Kidney tubule cell (primary cell): ENCODE measurements at regions not wholly inside any gene's neighbourhood (a gene's known extent, or its start where the extent isn't known, plus 50 kb on each side); places are given as distances from the start of the nearest gene placed in this dataset.
A peak's percentile ranks its signal among the peaks of the same experiment; 100 is the strongest.

Experiments
- DNase-seq: peaks from one replicate; pipeline ENCODE4 v3.0.0-alpha.2; 2018; ENCODE audit warnings: low spot score

DNA sequence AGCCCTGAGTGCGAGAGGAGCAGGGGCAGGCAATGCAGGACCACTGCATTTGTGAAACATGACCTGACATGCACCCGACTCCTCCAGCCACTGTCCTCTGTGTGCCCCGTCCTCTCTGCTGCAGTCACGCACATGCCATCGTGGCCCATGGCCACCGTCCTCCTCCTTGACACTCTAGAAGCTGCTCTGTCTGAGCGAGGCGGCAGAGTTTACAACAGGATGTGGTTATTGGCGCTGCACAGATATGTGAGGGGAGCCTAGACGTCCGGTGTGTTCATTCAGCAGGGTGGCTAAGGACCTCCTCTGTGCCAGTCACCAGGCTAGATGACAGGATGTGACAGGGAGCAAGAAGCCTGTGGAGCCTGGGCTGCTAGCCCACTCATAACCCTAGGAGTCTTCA lies 277.8 kb downstream of the FOXO1 start:
- DNase-seq = peak; percentile 26

DNA sequence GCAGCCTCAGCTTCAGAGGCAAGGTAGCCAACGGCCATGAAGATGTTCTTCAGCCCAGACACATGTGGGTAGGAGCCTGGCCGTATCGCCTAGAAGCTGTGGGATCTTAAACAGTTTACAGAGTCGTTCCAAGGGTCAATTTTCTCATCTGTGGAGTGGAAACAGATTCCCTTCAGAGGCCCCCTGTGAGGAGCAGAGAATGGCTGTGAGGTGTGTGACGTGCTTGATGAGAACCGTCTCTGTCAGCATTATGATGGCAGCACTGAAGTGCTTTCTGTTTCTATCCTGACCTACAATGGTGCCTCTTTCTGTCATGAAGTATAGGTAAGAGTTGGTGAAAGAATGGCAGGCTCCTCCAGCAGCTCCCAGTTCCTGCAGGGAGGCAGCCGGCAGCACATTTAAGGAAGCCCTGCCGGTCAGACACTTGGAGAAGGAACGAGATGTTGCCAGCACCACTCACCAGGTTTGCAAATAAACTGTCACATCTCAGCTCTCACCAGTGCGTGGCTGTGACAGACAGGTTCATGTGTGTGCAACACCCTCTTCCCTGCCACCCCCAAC lies 277.3 kb downstream of the FOXO1 start:
- DNase-seq = no peak

DNA sequence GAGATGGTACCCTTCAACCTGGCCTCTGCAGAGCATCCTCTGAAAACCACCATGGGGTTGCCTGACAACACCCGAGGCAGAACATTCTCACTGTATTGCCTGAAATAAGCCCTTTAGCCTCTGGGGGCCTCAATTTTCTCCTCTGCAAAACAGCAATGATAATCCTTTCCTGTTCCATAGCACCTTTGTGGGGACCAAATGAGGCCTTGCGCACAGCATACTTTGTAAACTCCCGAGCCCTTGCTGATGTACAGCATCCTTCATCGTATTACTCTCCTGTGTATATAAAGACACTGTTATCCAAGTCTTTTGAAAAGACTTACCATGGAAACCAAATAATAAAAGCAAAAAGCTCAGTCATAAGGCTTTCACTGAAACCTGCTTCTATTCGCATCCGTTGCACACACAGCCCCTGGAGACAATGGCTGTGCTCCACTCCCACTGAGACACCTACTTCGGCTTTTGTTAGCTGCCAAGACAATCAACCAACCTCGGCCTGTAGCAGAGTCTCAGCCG lies 276.0 kb downstream of the FOXO1 start:
- DNase-seq = no peak

DNA sequence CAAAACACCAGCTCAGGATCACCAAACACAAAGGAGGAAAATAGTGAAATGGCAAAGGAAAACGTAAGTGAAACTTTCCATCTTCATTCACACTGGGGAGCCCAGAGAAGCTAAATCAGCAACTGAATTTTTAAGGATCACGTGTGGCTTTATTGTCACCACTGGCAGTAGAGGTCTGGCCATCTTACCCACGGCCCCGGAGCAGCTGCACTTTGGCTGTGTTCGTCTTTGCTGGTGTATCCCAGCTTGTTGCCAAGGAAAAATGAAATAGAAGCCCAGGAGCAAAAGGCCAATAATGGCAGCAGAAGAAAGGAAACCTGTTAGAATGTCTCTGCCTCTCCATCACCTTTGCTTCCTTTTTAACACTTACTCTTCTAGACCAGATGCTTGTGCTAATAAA lies 274.7 kb downstream of the FOXO1 start:
- no peak for DNase-seq

DNA sequence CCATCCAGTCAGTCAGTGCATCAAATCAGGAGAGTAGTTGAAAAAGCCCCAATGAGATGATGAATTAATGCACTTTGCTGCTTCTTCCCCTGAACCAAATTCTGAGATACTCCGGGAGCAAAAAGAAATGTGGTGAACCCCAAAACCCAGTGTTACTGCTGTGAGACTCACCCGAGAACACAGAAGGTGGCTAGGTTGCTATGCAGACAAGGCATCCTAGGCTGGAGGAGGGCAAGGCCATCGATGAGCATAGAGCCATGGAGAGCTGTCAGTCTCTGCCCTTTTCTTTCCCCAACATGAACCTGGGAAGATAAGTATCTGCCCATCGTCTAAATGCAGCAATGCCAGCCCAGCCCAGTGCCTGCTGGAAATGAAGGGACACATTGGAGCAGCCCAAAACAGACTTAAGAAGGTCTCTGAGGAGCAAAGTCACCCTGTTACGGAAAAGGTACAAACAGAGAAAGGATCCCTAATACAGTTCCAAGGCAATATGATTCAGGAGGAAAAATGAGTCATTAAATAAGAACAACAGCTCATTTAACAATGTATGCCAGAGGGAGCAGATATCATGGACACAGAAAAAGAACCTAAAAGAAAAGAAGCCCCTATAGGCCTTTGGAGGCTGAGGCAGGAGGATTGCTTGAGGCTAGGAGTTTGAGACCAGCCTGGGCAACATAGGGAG lies 272.0 kb downstream of the FOXO1 start:
- DNase-seq = peak; percentile 11

DNA sequence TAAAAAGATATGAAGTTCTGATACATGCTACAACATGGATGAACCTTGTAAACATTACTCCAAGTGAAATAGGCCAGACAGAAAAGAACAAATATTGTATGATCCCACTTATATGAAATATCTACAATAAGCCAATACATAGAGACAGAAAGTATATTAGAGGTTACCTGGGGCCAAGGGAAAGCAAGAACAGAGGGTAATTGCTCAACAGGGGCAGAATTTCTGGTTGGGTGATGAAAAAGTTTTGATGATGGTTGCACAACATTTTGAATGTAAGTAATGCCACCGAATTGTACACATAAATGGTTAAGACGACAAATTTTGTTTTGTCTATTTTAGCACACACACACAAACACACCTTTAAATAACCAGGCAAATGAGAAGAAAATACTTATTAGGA lies 268.4 kb downstream of the FOXO1 start:
- DNase-seq = no peak

DNA sequence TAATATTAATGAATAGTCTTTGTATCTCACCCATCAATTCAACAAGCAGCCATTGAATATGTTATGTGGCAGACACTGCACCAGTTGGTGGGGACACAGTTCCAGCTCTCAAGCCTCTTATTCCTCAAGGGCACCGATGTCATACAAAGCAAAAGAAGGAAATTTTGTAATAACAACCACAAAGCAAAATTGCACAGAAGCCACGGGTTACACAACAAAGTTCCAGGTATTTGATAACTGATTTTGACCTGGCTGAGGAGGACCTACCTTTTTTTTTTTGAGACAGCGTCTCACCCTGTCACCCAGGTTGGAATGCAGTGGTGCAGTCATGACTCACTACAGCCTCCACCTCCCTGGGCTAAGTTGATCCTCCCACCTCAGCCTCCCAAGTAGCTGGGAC lies 266.7 kb downstream of the FOXO1 start:
- DNase-seq = peak; percentile 27

DNA sequence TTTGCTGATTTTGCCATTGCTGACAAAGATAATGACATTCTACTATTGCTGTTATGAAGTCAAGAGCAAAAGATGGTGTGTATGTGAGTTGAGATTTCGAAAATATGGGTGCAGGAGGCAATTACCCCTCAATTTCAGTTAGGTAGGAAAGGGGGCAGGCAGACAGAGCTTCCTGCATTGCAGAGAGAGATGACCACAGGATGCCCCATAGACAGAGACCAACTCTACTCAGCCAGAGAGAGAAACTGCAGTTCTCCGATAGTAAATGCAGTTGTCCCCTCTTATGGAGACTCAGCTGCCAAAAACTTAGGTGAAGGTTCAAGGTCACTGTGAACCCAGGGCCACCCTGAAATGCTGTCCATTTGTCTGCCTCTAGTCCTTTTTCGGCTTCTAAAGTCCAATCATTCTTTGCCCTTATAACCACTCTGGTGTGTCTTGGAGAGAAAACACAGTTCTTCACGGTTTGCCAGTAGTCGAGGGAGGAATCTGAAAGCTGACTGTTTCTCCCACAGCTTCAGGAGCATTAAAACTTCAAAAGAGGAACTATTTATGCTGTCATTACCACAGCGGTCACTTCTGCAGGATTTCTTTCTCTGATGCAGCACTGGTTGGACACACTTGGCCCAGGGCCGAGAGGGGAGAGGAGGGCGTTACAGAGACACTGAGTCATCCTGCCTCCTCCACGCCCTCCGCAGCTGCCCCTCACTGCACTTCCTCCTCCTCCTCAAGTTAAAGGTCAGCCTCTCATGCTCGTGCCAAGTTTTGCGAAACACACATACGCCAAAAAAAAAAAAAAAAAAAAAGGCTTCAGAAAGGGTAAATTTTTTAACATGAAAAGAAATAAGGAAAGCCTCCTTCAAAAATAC lies 264.3 kb downstream of the FOXO1 start:
- DNase-seq = peak; percentile 96

DNA sequence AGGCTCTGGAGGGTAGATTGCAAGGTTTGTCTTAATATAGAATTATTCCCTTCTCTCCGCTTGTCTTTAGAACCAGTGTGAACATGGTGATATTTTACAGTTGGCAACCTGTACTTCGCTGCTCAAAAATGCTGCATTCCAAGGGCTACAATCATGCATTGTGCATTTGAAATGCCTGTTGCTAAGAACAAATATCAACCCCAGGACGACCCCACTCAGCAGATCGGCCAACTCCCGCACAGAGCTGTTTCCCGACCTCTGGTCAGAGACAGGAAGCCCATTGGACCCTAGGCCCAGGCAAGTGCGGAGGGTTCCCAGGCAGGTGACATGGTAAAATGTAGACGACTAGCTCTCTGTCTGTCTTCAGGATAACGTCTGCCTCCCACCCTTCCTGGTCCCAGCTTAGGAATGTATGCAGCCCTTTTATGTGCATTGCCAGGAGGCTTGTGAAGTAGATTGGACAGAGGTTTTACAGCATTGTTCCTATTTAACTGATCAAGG lies 263.5 kb downstream of the FOXO1 start:
- peak; percentile 76 for DNase-seq

DNA sequence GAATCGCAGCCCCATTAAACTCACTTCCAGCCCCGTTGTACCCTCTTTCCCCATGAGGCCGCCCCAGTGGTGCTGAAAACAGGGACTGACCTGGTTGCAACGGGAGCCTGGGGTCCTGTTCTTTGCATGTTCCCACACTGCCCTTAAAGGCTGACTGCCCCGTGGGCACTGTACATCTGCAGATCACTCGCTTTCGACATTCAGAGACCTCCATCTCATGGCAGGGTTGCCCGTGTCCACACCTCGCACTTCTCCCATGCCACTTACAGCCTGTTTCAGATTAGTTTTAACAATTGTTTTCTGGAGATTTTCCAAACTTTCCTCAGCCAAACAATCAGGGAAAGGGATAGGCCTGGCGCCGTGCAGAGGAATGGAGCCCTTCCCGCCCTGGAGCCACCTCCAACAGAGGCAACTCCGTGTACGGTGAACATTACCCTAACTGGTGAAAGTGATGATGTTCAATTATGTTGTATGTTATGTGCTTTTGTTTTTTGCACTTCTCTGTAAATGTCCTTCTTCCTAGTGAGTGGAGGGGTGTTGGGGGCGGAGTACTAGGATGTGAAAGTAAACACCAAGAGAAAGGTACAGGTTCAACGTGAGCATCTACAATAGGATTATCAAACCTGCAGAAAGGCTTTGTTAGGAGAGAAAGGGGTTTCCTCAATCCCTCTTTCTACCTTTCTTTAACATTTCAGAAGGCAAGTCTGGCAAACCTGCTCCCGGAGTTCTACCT lies 262.8 kb downstream of the FOXO1 start:
- no peak for DNase-seq

DNA sequence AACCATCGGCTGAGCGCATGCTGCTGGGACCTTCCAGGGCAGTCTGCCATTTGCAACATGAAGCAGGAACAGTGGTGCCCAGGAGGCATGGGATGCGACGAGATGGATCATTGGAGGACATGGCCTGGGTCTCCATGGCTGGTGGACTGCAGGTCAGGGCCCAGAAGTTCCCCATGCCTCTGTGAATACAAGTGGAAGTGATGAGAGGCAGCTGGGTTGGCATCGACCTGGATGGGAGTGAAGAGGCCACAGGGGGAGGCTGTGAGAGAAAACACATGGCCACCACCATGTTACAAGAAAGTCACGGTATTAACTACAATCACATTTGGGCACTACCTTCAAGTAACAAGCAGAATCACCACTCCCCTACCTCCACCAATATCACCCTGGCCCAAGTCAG lies 262.0 kb downstream of the FOXO1 start:
- DNase-seq = no peak

DNA sequence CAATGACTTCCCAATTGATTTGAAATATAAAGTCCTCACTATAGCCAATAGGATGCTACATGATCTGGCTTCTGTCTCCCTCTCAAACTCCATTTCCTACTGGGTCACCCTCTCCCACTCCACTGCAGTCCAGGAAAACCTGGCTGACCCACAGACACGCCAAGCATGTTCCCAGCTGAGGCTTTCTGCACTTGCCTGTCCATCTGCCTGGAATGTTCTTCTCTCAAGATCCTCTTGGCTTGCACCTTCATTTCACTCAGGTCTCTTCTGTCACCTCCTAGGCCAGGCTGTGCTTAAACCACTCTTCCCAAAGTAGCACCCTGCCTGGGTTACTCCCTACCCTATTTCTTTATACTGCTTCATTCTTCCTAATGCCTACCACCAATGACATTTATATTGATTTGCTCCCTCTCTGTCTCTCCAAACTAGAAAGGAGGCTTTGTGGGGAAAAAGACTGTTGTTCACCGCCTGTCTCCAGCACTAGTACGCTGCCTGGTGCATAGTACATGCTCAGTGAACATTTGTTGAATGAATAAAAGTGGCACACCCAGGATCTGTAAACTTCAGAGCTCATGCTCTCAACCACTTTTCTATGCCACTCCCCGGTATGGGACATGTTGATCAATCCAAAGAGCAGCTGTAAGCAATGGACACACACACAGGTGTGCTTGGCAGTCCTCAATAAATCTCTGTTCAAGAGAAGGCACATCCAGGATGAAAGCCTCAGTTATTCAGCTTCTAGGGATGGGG lies 261.3 kb downstream of the FOXO1 start:
- DNase-seq = no peak

DNA sequence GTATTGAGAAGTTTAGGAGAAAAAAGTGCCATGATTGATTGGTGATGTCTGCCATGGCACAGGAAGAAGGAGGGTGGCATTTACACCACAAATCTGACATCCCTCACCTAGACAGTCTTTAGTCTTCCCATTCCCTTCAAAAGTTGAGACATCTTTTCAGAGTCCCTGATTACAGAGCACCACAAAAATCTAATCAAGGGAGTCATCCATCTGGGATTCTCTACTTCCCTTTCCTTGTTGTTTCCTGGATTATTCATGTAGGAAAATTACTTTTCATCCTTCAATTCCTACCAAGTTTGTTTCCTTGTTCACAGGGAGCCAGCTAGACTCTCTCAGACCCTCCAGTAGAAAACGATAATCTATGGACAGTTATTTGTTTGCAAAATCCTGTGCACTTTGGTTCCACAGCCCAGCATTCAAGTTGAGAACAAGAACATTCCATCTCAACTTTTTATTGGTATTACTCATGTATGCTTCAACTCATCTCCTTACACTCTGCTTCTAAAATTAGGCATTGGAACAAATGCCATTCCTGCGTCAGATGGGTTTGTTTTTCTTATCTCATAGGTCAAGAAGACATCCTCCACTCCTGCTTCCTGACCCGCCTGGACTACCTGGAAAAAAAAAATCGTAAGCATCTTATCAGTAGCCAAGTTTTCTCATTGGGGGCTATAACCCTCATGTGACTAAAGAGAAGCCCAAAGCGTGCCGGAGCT lies 259.9 kb downstream of the FOXO1 start:
- peak; percentile 64 for DNase-seq

DNA sequence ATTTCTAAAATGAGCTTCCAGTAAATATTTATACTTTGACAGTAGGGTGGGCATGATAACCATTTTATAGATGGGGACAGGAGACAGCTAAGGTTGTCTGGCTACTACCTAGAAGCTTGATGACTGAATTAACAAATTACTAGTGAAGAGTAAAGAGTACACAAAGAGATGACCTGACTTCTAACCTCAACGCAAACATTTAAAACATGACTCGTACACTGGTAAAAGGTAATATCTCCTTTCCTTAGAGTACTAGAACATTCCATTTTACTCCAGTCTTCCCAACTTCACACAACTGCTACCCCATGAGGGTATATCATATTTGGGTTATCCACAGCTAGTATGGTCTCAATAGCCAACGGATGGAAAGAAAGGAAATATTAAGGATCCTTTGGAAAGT lies 258.9 kb downstream of the FOXO1 start:
- no peak for DNase-seq

DNA sequence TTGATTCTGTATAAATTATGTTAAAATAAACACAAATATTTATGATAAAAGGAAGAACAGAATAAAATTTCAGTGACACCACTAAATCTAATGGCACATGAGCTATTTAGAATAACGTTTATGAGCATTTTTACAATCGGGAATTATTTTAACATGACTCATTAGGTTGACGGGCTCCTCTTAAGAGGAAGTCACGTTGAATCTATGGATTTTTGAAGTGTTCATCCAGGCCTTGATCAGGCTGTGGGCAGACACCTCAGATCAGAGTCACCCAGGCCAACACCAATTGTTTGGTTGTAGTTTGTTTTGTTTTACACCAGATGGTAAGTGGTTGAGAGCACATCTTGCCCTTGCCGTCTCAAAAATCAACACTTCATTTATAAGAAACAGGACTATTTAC lies 257.8 kb downstream of the FOXO1 start:
- DNase-seq = no peak

DNA sequence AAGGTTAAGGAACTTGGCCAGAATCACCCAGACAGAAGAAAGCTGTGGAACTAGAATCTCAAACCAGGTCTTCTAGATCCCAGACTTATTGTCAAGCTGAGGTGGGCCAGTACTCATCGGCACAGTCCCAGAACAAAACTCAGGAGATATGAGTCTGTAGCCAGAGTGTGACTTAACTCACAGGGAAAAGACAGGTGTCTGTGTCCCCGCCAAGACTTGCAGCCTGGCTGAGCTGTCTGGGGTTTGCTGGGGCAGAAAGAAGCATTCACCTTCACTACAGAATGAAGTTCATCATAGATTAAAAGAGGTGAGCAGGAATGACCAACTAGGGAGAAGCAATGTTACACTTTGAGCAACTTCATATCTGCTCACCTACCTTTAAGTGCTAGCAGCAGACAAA lies 257.2 kb downstream of the FOXO1 start:
- DNase-seq = no peak

DNA sequence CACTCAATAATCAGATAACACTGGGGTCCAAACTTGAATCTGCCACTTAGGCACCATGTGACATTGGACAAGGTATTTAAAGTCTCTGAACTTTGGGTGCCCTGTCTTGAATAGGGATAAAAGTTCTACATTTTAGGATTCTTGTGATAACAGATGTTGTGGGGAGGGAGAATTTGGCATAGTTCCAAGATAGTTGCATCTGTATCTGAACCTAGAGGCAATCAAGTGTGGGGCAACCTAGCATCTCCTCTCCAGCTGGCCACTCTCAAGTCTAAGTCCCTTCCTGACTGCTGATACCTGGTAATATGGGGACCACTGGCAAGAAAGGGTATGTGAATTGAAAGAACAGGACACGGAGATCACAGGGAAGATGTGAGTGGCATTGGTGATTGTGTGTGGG lies 256.1 kb downstream of the FOXO1 start:
- DNase-seq = no peak

DNA sequence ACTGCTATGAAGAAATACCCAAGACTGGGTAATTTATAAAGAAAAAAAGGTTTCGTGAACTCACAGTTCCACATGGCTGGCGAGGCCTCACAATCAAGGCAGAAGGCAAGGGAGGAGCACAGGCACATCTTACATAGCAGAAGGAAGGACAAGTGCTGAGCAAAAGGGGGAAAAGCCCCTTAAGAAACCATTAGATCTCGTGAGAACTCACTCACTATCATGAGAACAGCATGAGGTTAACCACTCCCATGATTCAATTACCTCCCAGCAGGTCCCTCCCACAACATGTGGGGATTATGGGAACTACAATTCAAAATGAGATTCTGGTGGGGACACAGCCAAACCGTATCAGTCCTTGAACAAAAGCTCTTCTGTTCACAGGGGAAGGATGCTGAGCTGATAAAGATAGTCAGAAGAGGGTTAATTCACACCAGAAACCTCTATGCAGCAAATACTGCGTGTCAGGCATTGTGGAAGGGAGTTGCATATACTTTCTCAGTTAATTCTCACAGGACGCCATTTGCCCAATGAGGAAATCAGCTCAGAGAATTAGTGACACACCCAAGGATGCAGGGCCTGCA lies 246.2 kb downstream of the FOXO1 start:
- no peak for DNase-seq

DNA sequence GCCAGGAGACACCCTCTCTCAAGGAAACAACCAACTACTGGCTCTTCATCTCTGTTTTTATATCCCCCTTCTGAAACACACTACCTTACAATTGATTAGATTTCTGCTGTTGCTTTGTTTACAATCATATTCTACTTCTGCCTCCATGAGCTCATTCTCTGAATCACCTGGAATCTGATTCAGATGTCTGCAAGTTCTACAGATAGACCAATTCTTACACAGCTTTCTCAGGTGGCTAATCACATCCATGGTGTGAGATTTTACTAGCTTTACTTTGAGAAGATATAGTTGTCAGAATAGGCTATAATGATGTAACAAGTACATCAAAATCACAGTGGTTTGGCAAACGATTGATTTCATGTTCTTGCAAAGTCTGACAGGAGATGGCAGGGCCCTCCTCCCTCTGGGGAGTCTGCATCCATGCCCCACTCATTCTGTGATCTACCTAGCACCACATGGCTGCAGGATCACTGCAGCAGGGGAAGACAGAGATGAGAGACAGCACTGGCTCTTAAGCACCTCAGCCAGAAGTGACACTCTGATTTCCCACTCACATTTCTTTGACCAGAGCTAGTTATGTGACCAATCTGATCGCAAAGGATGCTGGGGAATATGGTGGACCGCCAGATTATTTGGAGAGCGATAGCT lies 243.7 kb downstream of the FOXO1 start:
- peak; percentile 39 for DNase-seq

DNA sequence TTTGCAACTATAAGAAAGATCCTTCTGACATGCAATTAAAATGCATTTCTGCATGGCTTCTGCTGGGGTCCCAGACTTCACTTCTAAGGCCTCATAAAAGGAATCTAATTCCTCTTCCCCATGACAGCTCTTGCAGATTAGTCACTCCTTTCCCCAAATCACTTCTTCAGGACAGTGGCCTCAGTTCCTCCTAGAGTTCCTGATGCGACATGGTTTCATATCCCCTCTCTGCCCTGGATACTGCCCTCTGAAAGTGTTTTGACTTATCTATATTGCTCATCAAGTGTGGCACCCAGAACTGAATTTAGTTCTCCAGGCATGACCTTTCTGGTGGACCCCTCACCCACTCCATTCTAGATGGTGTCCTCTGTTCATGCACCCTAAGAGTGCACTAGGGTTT lies 238.1 kb downstream of the FOXO1 start:
- no peak for DNase-seq
